ENCODE measurements at regions not wholly inside any gene's neighbourhood (a gene's known extent, or its start where the extent isn't known, plus 50 kb on each side); places are given as distances from the start of the nearest gene placed in this dataset.

DNA sequence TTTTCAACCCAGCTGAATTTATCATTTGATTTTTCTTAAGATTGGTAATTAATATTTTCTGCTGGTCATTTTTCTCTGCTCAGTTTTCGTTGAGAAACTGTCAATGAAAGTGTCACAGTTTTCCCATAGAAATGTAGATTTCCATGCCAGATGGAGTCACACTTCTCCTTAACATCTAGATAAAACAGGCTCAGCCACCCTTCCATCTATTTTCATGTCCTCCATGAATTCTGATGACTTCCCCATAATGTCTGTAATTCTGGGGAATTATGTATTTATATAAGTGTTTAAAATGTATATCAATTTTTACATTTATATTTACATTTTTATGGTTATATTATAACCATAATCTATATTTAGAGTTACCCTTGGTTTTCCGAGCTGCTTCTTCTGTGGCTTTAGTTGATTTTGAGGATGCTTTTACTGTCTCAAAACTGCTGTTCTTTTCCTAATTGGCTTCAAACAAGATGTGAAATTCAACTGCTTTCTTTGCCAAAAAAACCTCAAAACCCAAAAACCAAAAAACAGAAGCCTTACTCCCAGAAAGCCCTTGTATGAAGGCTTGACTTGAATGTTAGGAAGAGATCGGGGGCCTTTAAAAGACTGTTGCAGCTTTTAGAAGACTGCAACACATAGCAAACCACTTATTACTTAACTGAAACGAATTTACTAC is 95.4 kb upstream of the CDCA7L start:
- Histone ChIP-seq H2BK5ac (ENCODE audit: insufficient read length, low read length) (no peak overlapping the region), H2BK20ac (ENCODE audit: low read depth, low read length, poor library complexity, severe bottlenecking) (no peak overlapping the region), H3K9ac (ENCODE audit: extremely low read depth, insufficient read length, low read length) (no peak overlapping the region), H3K79me2 (ENCODE audit: insufficient read depth, low read length) (no peaks in the 10 kb centered on the region), H3K9me3 (ENCODE audit: control insufficient read depth, low read depth, low read length) (no peaks in the 10 kb centered on the region), H4K20me1 (ENCODE audit: control insufficient read depth, insufficient read depth, insufficient read length) (no peaks in the 10 kb centered on the region), H2AFZ (ENCODE audit: low read length) (no peak overlapping the region), H3K4me2 (ENCODE audit: insufficient read depth, insufficient read length, low read length) (no peak overlapping the region), H3T11ph (ENCODE audit: low read length) (no peak overlapping the region), H2BK12ac (ENCODE audit: insufficient read length, low read depth, low read length) (no peak overlapping the region), H4K8ac (replicated peaks; ENCODE audit: insufficient read length, low read depth, low read length) (no peak overlapping the region), H3K4me1 (ENCODE audit: insufficient read depth, low read length) (no peaks in the 10 kb centered on the region), H3K27me3 (ENCODE audit: insufficient read depth, low read length) (no peaks in the 10 kb centered on the region), H3K14ac (ENCODE audit: insufficient read depth, low read length) (no peak overlapping the region), H3K56ac (ENCODE audit: insufficient read length, low read depth, low read length) (no peak overlapping the region), H2BK15ac (ENCODE audit: low read depth, low read length) (no peak overlapping the region), H2AK5ac (ENCODE audit: insufficient read length, low read length) (no peak overlapping the region), H3K23ac (ENCODE audit: insufficient read length, low read depth, low read length) (no peak overlapping the region), H4K91ac (ENCODE audit: insufficient read length, low read depth, low read length) (no peak overlapping the region), H3K18ac (ENCODE audit: insufficient read length, low read depth, low read length) (no peak overlapping the region), H3K27ac (ENCODE audit: insufficient read length, low read depth, low read length) (no peak overlapping the region), H3K23me2 (ENCODE audit: insufficient read length, low read depth, low read length, poor library complexity, severe bottlenecking) (no peaks in the 10 kb centered on the region), H4K5ac (ENCODE audit: insufficient read length, low read depth, low read length) (no peak overlapping the region), H3K4ac (ENCODE audit: low read depth, low read length) (no peak overlapping the region), H2BK120ac (ENCODE audit: low read depth, low read length, poor library complexity, severe bottlenecking) (no peak overlapping the region), H3K79me1 (ENCODE audit: insufficient read depth, low read depth, low read length, poor library complexity, severe bottlenecking) (no peaks in the 10 kb centered on the region)
- Mint-ChIP-seq H3K4me1 (no peaks in the 10 kb centered on the region), H3K27ac (no peak overlapping the region), H3K27me3 (ENCODE audit: low read depth) (no peaks in the 10 kb centered on the region; the same call in 1 of the 2 replicates), H3K4me3 (no peak overlapping the region), H3K36me3 (ENCODE audit: insufficient read depth in 1 of 3, low read depth in 3 of 3) (peaks cover 3 to 27% (median 11%) of the 10 kb centered on the region in 3 experiments; a peak in 5 of 7 replicates), H3K9me3 (peaks cover 18 to 19% of the 10 kb centered on the region in 2 experiments)
- TF ChIP-seq, protein P1, sequence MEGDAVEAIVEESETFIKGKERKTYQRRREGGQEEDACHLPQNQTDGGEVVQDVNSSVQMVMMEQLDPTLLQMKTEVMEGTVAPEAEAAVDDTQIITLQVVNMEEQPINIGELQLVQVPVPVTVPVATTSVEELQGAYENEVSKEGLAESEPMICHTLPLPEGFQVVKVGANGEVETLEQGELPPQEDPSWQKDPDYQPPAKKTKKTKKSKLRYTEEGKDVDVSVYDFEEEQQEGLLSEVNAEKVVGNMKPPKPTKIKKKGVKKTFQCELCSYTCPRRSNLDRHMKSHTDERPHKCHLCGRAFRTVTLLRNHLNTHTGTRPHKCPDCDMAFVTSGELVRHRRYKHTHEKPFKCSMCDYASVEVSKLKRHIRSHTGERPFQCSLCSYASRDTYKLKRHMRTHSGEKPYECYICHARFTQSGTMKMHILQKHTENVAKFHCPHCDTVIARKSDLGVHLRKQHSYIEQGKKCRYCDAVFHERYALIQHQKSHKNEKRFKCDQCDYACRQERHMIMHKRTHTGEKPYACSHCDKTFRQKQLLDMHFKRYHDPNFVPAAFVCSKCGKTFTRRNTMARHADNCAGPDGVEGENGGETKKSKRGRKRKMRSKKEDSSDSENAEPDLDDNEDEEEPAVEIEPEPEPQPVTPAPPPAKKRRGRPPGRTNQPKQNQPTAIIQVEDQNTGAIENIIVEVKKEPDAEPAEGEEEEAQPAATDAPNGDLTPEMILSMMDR (conservative IDR thresholded peaks at IDR 0.05) = no peak
- WGBS (ENCODE audit: extremely low coverage, insufficient read length, low lambda C conversion rate) = no CpG with 5 or more reads among the region's 4 CpGs
- DNase-seq = no peak

Data from H9 (cell line).